GM23338 (cell line): ENCODE measurements at regions not wholly inside any gene's neighbourhood (a gene's known extent, or its start where the extent isn't known, plus 50 kb on each side); places are given as distances from the start of the nearest gene placed in this dataset.

Experiments
- CREB1 ChIP-seq: fragments of 250-450 bp; sonication (Bioruptor Pico); IDR thresholded peaks from 2 replicates; pipeline ENCODE4 v1.5.0; 2020; ENCODE audit warnings: low read depth, mild to moderate bottlenecking, moderate library complexity
- CTCF ChIP-seq, 2 experiments: fragments of 200-600 bp in 1 of 2; sonication (generic) in 1 of 2; conservative IDR thresholded peaks; 2 replicates each; pipeline versions ENCODE4 v1.5.1 to v1.6.1; 2016 to 2017; ENCODE audit warnings: antibody characterized with exemption in 2 of 2, low read depth in 2 of 2, mild to moderate bottlenecking in 2 of 2, moderate library complexity in 1 of 2
- EZH2 ChIP-seq: fragments of 200-600 bp; sonication (generic); IDR thresholded peaks from one replicate; pipeline ENCODE4 v1.8.0; 2017; ENCODE audit warnings: antibody characterized with exemption, mild to moderate bottlenecking, low read depth; ENCODE audit not compliant: unreplicated experiment
- EZH2phosphoT487 ChIP-seq: fragments of 200-600 bp; sonication (generic); IDR thresholded peaks from one replicate; pipeline ENCODE4 v1.8.1; 2018; ENCODE audit warnings: antibody characterized with exemption; ENCODE audit not compliant: unreplicated experiment
- JUNB ChIP-seq: IDR thresholded peaks from one replicate; pipeline ENCODE4 v1.6.1; 2016; ENCODE audit warnings: antibody characterized with exemption; ENCODE audit not compliant: unreplicated experiment
- NANOG ChIP-seq: IDR thresholded peaks from 2 replicates; pipeline ENCODE4 v1.6.1; 2016; ENCODE audit warnings: antibody characterized with exemption, borderline replicate concordance
- POLR2AphosphoS5 ChIP-seq: IDR thresholded peaks from 2 replicates; pipeline ENCODE4 v1.6.1; 2016; ENCODE audit warnings: antibody characterized with exemption, low read depth
- STAT1 ChIP-seq: IDR thresholded peaks from one replicate; pipeline ENCODE4 v1.6.1; 2016; ENCODE audit warnings: antibody characterized with exemption; ENCODE audit not compliant: unreplicated experiment
- ZNF114 ChIP-seq: fragments of 250-450 bp; sonication (Bioruptor Pico); IDR thresholded peaks from 2 replicates; pipeline ENCODE4 v1.5.0; 2020; ENCODE audit warnings: mild to moderate bottlenecking, moderate library complexity
- ZNF331 ChIP-seq: fragments of 250-450 bp; sonication (Bioruptor Pico); IDR thresholded peaks from 2 replicates; pipeline ENCODE4 v1.5.0; 2020; ENCODE audit warnings: low read depth, mild to moderate bottlenecking, moderate library complexity
- TF ChIP-seq, protein P1 (sequence below): IDR thresholded peaks from one replicate; pipeline ENCODE4 v1.6.1; 2018; ENCODE audit warnings: antibody characterized with exemption; ENCODE audit not compliant: unreplicated experiment
- TF ChIP-seq, protein P2 (sequence below): IDR thresholded peaks from 2 replicates; pipeline ENCODE4 v1.6.1; 2016; ENCODE audit warnings: antibody characterized with exemption

GRCh38 chr2:19731515-19731914 is 170.3 kb downstream of the TTC32 start:
- TF ChIP-seq CTCF (conservative IDR thresholded peaks at IDR 0.05; ENCODE audit: low read depth in 2 of 2), result no peak
- TF ChIP-seq POLR2AphosphoS5, result no peak
- TF ChIP-seq EZH2, result no peak
- TF ChIP-seq STAT1, result no peak
- TF ChIP-seq, protein P1, sequence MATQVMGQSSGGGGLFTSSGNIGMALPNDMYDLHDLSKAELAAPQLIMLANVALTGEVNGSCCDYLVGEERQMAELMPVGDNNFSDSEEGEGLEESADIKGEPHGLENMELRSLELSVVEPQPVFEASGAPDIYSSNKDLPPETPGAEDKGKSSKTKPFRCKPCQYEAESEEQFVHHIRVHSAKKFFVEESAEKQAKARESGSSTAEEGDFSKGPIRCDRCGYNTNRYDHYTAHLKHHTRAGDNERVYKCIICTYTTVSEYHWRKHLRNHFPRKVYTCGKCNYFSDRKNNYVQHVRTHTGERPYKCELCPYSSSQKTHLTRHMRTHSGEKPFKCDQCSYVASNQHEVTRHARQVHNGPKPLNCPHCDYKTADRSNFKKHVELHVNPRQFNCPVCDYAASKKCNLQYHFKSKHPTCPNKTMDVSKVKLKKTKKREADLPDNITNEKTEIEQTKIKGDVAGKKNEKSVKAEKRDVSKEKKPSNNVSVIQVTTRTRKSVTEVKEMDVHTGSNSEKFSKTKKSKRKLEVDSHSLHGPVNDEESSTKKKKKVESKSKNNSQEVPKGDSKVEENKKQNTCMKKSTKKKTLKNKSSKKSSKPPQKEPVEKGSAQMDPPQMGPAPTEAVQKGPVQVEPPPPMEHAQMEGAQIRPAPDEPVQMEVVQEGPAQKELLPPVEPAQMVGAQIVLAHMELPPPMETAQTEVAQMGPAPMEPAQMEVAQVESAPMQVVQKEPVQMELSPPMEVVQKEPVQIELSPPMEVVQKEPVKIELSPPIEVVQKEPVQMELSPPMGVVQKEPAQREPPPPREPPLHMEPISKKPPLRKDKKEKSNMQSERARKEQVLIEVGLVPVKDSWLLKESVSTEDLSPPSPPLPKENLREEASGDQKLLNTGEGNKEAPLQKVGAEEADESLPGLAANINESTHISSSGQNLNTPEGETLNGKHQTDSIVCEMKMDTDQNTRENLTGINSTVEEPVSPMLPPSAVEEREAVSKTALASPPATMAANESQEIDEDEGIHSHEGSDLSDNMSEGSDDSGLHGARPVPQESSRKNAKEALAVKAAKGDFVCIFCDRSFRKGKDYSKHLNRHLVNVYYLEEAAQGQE, result no peak
- TF ChIP-seq, protein P2, sequence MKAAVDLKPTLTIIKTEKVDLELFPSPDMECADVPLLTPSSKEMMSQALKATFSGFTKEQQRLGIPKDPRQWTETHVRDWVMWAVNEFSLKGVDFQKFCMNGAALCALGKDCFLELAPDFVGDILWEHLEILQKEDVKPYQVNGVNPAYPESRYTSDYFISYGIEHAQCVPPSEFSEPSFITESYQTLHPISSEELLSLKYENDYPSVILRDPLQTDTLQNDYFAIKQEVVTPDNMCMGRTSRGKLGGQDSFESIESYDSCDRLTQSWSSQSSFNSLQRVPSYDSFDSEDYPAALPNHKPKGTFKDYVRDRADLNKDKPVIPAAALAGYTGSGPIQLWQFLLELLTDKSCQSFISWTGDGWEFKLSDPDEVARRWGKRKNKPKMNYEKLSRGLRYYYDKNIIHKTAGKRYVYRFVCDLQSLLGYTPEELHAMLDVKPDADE, result no peak
- no peak for TF ChIP-seq EZH2phosphoT487
- TF ChIP-seq JUNB, result no peak
- TF ChIP-seq CREB1 (CRISPR knock-in tag), result no peak
- no peak for TF ChIP-seq NANOG
- no peak for TF ChIP-seq ZNF331 (CRISPR knock-in tag)
- TF ChIP-seq ZNF114, result no peak
